CD4-positive, alpha-beta T cell (primary cell): ENCODE measurements at regions not wholly inside any gene's neighbourhood (a gene's known extent, or its start where the extent isn't known, plus 50 kb on each side); places are given as distances from the start of the nearest gene placed in this dataset.

Experiments used
- ATAC-seq: fragments of 200-7000 bp; cut with Tn5 transposase; one replicate; pipeline ENCODE4 v1.10.0; 2022; ENCODE audit warnings: mild to moderate bottlenecking; ENCODE audit not compliant: poor library complexity
- CTCF ChIA-PET: fragments of 350-600 bp; sonication (Branson Sonifier 250); formaldehyde crosslinking; loops from one replicate; lab custom pipeline; 2021; ENCODE audit warnings: antibody characterized with exemption, inconsistent platforms; lab: Charles Lee
- POLR2A ChIA-PET: fragments of 350-600 bp; sonication (Branson Sonifier 250); formaldehyde crosslinking; loops from one replicate; lab custom pipeline; 2021; ENCODE audit warnings: antibody characterized with exemption, inconsistent platforms; lab: Charles Lee
- DNase-seq, 14 experiments: peaks; one replicate each; pipeline ENCODE4 v3.0.0-alpha.2; 2013 to 2020; ENCODE audit warnings: mixed read lengths in 2 of 14
- H3K27ac ChIP-seq, 2 donors: one replicate each; pipeline versions ENCODE4 v1.5.1 to v1.7.0; 2013; ENCODE audit warnings: low read length in 2 of 2, low read depth in 1 of 2, mild to moderate bottlenecking in 1 of 2
- H3K27me3 ChIP-seq, 2 experiments: 1 replicate in 1 of 2; 2 replicates in 1 of 2; pipeline versions ENCODE4 v1.6.1 to v1.7.0; 2013; ENCODE audit warnings: low read length in 2 of 2, control low read depth in 1 of 2, mild to moderate bottlenecking in 1 of 2, moderate library complexity in 1 of 2; ENCODE audit not compliant: insufficient read depth in 2 of 2, control insufficient read depth in 1 of 2
- H3K36me3 ChIP-seq: one replicate; pipeline ENCODE4 v1.6.1; 2013; ENCODE audit warnings: low read length, control low read depth; ENCODE audit not compliant: insufficient read depth
- H3K4me1 ChIP-seq: one replicate; pipeline ENCODE4 v1.6.1; 2013; ENCODE audit warnings: low read length, control low read depth; ENCODE audit not compliant: insufficient read depth
- H3K4me3 ChIP-seq: one replicate; pipeline ENCODE4 v1.5.1; 2013; ENCODE audit warnings: mild to moderate bottlenecking, low read length, moderate library complexity
- H3K9me3 ChIP-seq, 2 experiments: 1 replicate in 1 of 2; 2 replicates in 1 of 2; pipeline versions ENCODE4 v1.6.1 to v1.7.0; 2013; ENCODE audit warnings: low read length in 2 of 2, mild to moderate bottlenecking in 2 of 2, control low read depth in 1 of 2, moderate library complexity in 1 of 2; ENCODE audit not compliant: control insufficient read depth in 1 of 2, insufficient read depth in 1 of 2
- H3K27ac Mint-ChIP-seq: one replicate; pipeline ENCODE4 v1.8.0; 2020; ENCODE audit warnings: mixed read lengths
- H3K27me3 Mint-ChIP-seq: one replicate; pipeline ENCODE4 v1.8.0; 2021; ENCODE audit warnings: mixed read lengths
- H3K36me3 Mint-ChIP-seq: one replicate; pipeline ENCODE4 v1.8.0; 2021; ENCODE audit warnings: low read depth, mixed read lengths
- H3K4me1 Mint-ChIP-seq: one replicate; pipeline ENCODE4 v1.8.0; 2021; ENCODE audit warnings: low read depth, mixed read lengths
- H3K4me3 Mint-ChIP-seq: one replicate; pipeline ENCODE4 v1.8.0; 2020; ENCODE audit warnings: mild to moderate bottlenecking, mixed read lengths
- H3K9me3 Mint-ChIP-seq: one replicate; pipeline ENCODE4 v1.8.0; 2020; ENCODE audit warnings: mixed read lengths
- intact Hi-C, 2 experiments: fragments of 100-400 bp; cut with DNase I in 1 of 2; cut with micrococcal nuclease in 1 of 2; formaldehyde crosslinking; loops; one replicate each; pipeline versions ENCODE4 v1.15.1 to v1.9.0; 2023 to 2025; cut with DNase I, micrococcal nuclease
- TF ChIP-seq, protein P1 (sequence below): fragments of 200-600 bp; IDR thresholded peaks from one replicate; pipeline ENCODE4 v1.8.0; 2022; ENCODE audit warnings: antibody characterized with exemption, mild to moderate bottlenecking

DNA sequence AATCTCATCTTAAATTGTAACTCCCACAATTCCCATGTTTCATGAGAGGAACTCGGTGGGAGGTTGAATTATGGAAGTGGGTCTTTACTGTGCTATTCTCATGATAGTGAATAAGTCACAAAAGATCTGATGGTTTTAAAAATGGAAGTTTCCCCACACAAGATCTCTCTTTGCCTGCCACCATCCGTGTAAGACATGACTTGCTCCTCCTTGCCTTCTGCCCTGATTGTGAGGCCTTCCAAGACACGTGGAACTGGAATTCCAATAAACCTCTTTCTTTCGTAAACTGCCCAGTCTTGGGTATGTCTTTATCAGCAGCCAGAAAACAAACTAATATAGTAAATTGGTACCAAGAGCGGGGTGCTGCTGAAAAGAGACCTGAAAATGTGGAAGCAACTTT, 761.6 kb upstream of the RGS18 start:
- TF ChIP-seq, protein P1, sequence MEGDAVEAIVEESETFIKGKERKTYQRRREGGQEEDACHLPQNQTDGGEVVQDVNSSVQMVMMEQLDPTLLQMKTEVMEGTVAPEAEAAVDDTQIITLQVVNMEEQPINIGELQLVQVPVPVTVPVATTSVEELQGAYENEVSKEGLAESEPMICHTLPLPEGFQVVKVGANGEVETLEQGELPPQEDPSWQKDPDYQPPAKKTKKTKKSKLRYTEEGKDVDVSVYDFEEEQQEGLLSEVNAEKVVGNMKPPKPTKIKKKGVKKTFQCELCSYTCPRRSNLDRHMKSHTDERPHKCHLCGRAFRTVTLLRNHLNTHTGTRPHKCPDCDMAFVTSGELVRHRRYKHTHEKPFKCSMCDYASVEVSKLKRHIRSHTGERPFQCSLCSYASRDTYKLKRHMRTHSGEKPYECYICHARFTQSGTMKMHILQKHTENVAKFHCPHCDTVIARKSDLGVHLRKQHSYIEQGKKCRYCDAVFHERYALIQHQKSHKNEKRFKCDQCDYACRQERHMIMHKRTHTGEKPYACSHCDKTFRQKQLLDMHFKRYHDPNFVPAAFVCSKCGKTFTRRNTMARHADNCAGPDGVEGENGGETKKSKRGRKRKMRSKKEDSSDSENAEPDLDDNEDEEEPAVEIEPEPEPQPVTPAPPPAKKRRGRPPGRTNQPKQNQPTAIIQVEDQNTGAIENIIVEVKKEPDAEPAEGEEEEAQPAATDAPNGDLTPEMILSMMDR: no peak
- Histone ChIP-seq H3K27me3 (no peaks in the 10 kb centered on the region), H3K9me3 (peaks cover 0 to 5% of the 10 kb centered on the region in 2 experiments), H3K27ac (no peak overlapping the region), H3K4me1 (no peaks in the 10 kb centered on the region), H3K4me3 (no peak overlapping the region), H3K36me3 (no peaks in the 10 kb centered on the region)
- no peaks in the 10 kb centered on the region for H3K27me3 Mint-ChIP-seq
- no peak for DNase-seq
- H3K4me1 Mint-ChIP-seq: no peaks in the 10 kb centered on the region
- H3K9me3 Mint-ChIP-seq: peaks cover 11% of the 10 kb centered on the region
- intact Hi-C loops: no loop called here
- CTCF ChIA-PET: no interaction called here
- H3K27ac Mint-ChIP-seq: no peak overlapping the region
- H3K4me3 Mint-ChIP-seq: no peak overlapping the region
- no peak for ATAC-seq
- no peaks in the 10 kb centered on the region for H3K36me3 Mint-ChIP-seq
- POLR2A ChIA-PET: no interaction called here

DNA sequence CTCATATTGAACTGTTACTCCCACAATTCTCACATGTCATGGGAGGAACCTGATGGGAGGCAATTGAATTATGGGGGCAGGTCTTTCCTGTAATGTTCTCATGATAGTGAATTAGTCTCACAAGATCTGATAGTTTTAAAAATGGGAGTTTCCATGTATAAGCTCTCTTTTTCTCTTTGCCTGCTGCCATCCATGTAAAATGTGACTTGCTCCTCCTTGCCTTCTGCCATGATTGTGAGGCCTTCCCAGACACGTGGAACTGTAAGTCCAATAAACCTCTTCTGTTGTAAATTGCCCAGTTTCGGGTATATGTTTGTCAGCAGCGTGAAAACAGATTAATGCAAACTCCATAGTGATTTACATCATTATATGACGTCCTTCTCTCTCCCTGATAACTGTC, 759.7 kb upstream of the RGS18 start:
- Mint-ChIP-seq H3K36me3 (no peaks in the 10 kb centered on the region), H3K4me3 (no peak overlapping the region), H3K27ac (no peak overlapping the region), H3K27me3 (no peaks in the 10 kb centered on the region), H3K4me1 (no peaks in the 10 kb centered on the region), H3K9me3 (peaks cover 13% of the 10 kb centered on the region)
- H3K27ac ChIP-seq: no peak overlapping the region
- TF ChIP-seq, protein P1: no peak
- ChIA-PET CTCF (no interaction called here), POLR2A (no interaction called here)
- H3K4me1 ChIP-seq: no peaks in the 10 kb centered on the region
- peaks cover 0 to 5% of the 10 kb centered on the region in 2 experiments for H3K9me3 ChIP-seq
- no peak overlapping the region for H3K4me3 ChIP-seq
- DNase-seq (no peak), ATAC-seq (no peak)
- H3K36me3 ChIP-seq: no peaks in the 10 kb centered on the region
- H3K27me3 ChIP-seq: no peaks in the 10 kb centered on the region
- intact Hi-C loops: no loop called here

- Mint-ChIP-seq H3K27me3 (no peaks in the 10 kb centered on the region), H3K36me3 (no peaks in the 10 kb centered on the region), H3K4me1 (no peaks in the 10 kb centered on the region), H3K4me3 (no peak overlapping the region), H3K9me3 (peaks cover 4% of the 10 kb centered on the region), H3K27ac (no peak overlapping the region)
- TF ChIP-seq, protein P1: no peak
- Histone ChIP-seq H3K27ac (no peak overlapping the region), H3K27me3 (no peaks in the 10 kb centered on the region), H3K4me1 (no peaks in the 10 kb centered on the region), H3K9me3 (no peaks in the 10 kb centered on the region), H3K36me3 (no peaks in the 10 kb centered on the region), H3K4me3 (no peak overlapping the region)
- ChIA-PET POLR2A (no interaction called here), CTCF (no interaction called here)
- ATAC-seq: no peak
- DNase-seq: no peak
- intact Hi-C loops: no loop called here
These were observed 752.8 kb upstream of the RGS18 start for GRCh38 chr1:191405417-191405816.
